ENCODE measurements at regions not wholly inside any gene's neighbourhood (a gene's known extent, or its start where the extent isn't known, plus 50 kb on each side); places are given as distances from the start of the nearest gene placed in this dataset.
"Not testable (repeated sequence)": the region's sequence is repeated elsewhere in the genome, so short reads cannot be mapped to it uniquely, and the experiment has no call there.

DNA sequence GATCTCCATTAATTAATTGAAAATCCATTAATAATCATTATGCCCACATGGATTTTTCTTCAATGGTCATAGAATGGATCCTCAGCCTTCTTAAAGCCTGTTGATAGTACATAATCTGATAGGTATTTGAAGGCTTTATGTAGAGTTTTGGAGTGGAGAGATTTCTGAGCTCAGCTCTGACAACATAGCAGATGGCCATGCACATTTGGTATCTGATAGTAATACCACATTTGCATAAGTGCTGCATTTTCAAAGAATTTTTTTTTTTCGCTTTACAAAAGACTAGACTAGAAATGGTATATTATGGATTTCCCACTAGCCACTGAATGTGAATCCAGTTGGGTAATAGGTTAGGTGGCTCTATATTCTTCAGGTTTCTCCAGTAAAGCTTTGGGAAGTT is 440.6 kb downstream of the FGF13 start:
- DNase-seq (ENCODE audit: low spot score): no peak
- Histone ChIP-seq H3K4me3 (ENCODE audit: severe bottlenecking) (no peak overlapping the region), H3K9me3 (ENCODE audit: severe bottlenecking) (no peaks in the 10 kb centered on the region), H3K27ac (ENCODE audit: poor library complexity, severe bottlenecking) (no peak overlapping the region), H3K4me1 (ENCODE audit: insufficient read depth, poor library complexity, severe bottlenecking) (no peaks in the 10 kb centered on the region), H3K36me3 (ENCODE audit: low read depth) (no peaks in the 10 kb centered on the region), H3K27me3 (ENCODE audit: insufficient read depth, poor library complexity, severe bottlenecking) (no peaks in the 10 kb centered on the region)
- no peak for ATAC-seq (ENCODE audit: low read depth)
- TF ChIP-seq, protein P1, sequence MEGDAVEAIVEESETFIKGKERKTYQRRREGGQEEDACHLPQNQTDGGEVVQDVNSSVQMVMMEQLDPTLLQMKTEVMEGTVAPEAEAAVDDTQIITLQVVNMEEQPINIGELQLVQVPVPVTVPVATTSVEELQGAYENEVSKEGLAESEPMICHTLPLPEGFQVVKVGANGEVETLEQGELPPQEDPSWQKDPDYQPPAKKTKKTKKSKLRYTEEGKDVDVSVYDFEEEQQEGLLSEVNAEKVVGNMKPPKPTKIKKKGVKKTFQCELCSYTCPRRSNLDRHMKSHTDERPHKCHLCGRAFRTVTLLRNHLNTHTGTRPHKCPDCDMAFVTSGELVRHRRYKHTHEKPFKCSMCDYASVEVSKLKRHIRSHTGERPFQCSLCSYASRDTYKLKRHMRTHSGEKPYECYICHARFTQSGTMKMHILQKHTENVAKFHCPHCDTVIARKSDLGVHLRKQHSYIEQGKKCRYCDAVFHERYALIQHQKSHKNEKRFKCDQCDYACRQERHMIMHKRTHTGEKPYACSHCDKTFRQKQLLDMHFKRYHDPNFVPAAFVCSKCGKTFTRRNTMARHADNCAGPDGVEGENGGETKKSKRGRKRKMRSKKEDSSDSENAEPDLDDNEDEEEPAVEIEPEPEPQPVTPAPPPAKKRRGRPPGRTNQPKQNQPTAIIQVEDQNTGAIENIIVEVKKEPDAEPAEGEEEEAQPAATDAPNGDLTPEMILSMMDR (IDR thresholded peaks at IDR 0.05; ENCODE audit: poor library complexity, severe bottlenecking): no peak

DNA sequence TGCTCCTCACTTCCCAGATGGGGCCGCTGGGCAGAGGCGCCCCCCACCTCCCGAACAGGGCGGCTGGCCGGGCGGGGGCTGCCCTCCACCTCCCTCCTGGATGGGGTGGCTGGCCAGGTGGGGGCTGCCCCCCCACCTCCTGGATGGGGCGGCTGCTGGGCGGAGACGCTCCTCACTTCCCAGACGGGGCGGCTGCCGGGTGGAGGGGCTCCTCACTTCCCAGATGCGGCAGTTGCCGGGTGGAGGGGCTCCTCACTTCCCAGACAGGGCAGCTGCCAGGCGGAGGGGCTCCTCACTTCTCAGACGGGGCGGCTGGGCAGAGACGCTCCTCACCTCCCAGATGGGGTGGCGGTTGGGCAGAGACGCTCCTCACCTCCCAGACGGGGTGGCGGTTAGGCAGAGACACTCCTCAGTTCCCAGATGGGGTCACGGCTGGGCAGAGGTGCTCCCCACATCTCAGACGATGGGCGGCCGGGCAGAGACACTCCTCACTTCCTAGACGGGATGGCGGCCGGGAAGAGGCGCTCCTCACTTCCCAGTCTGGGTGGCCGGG is 428.8 kb downstream of the FGF13 start:
- not testable (repeated sequence) for DNase-seq (ENCODE audit: low spot score); H3K9me3 ChIP-seq (ENCODE audit: severe bottlenecking); H3K4me1 ChIP-seq (ENCODE audit: insufficient read depth, poor library complexity, severe bottlenecking); H3K36me3 ChIP-seq (ENCODE audit: low read depth); H3K27me3 ChIP-seq (ENCODE audit: insufficient read depth, poor library complexity, severe bottlenecking); H3K4me3 ChIP-seq (ENCODE audit: severe bottlenecking); H3K27ac ChIP-seq (ENCODE audit: poor library complexity, severe bottlenecking); ATAC-seq (ENCODE audit: low read depth)

DNA sequence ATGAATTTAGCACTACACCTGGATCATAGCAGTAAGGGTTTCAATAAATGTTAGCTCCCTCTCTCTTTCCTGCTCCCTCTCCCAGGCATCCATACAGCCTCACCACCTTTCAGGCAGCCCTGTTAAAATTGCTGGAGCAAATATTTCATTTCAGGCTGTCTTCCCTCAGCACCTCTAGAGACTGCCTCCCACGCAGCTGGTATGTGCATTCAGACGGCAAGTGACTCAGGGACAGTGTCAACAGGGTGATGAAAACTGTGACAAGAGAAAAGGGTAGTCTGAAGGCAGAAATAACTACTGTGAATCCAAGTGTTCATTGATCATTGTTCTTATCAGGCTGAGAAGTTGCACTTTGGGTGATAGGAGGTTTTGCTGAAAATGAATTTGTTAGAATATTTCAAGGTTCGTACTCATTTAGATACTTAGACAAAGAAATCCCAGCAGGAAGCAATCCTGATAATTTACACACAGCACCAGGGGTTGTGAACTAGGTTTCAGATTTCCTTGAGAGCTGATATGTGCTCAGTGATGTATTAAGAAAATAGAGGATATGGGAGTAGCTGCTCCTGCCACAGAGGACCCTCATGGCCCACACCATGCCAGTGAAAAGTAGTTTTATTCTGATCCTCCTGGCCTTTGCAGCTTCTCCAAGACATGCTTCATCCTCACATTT is 424.2 kb downstream of the FGF13 start:
- TF ChIP-seq, protein P1 (IDR thresholded peaks at IDR 0.05; ENCODE audit: poor library complexity, severe bottlenecking): no peak
- H3K36me3 ChIP-seq (ENCODE audit: low read depth): no peaks in the 10 kb centered on the region
- H3K27ac ChIP-seq (ENCODE audit: poor library complexity, severe bottlenecking): no peak overlapping the region
- H3K9me3 ChIP-seq (ENCODE audit: severe bottlenecking): no peaks in the 10 kb centered on the region
- ATAC-seq (ENCODE audit: low read depth) (no peak), DNase-seq (ENCODE audit: low spot score) (no peak)
- H3K27me3 ChIP-seq (ENCODE audit: insufficient read depth, poor library complexity, severe bottlenecking): no peaks in the 10 kb centered on the region
- H3K4me1 ChIP-seq (ENCODE audit: insufficient read depth, poor library complexity, severe bottlenecking): no peaks in the 10 kb centered on the region
- H3K4me3 ChIP-seq (ENCODE audit: severe bottlenecking): no peak overlapping the region

DNA sequence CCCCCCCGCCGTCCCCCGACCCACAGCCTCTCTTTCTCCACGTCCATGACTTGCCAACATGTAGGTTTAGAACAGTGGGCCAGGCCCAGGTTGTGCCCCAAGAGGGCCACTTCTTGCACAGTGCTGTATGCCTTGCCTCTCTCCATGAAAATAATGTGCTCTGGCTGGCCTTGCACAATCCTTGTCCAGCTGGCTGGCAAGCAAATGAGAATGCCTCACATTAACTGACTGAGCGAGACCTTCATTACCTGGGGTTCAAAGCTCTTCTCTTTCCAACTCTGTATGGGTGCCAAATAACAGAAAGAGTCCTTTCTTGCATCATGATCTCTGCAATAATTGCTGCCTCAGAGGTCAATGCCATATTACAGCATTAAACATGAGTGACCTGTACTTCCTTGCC is 416.6 kb downstream of the FGF13 start:
- Histone ChIP-seq H3K4me1 (ENCODE audit: insufficient read depth, poor library complexity, severe bottlenecking) (no peaks in the 10 kb centered on the region), H3K36me3 (ENCODE audit: low read depth) (no peaks in the 10 kb centered on the region), H3K27me3 (ENCODE audit: insufficient read depth, poor library complexity, severe bottlenecking) (no peaks in the 10 kb centered on the region), H3K9me3 (ENCODE audit: severe bottlenecking) (no peaks in the 10 kb centered on the region), H3K27ac (ENCODE audit: poor library complexity, severe bottlenecking) (no peak overlapping the region), H3K4me3 (ENCODE audit: severe bottlenecking) (no peak overlapping the region)
- TF ChIP-seq, protein P1 (IDR thresholded peaks at IDR 0.05; ENCODE audit: poor library complexity, severe bottlenecking): no peak
- ATAC-seq (ENCODE audit: low read depth) (no peak), DNase-seq (ENCODE audit: low spot score) (no peak)

DNA sequence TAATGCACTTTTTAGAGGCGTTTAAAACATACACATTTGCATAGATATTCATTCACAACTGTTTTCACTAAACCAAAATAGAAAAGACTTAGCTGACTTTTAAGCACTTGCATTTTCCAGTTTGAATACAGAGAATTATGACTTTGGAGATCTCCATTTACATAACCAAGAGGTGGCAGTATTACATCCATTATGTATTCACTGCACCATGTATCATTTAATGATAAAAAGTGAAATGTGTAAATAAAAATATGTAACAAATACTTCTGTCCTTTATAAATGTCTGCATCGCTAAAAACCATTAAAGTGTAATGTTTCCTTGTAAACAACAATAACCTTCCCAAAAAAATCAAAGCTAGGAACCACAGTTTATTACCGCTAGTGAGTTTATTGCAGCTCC is 413.2 kb downstream of the FGF13 start:
- ATAC-seq (ENCODE audit: low read depth): no peak
- H3K27ac ChIP-seq (ENCODE audit: poor library complexity, severe bottlenecking): no peak overlapping the region
- no peaks in the 10 kb centered on the region for H3K27me3 ChIP-seq (ENCODE audit: insufficient read depth, poor library complexity, severe bottlenecking)
- H3K4me3 ChIP-seq (ENCODE audit: severe bottlenecking): no peak overlapping the region
- DNase-seq (ENCODE audit: low spot score): no peak
- no peaks in the 10 kb centered on the region for H3K9me3 ChIP-seq (ENCODE audit: severe bottlenecking)
- no peaks in the 10 kb centered on the region for H3K36me3 ChIP-seq (ENCODE audit: low read depth)
- TF ChIP-seq, protein P1 (IDR thresholded peaks at IDR 0.05; ENCODE audit: poor library complexity, severe bottlenecking): no peak
- no peaks in the 10 kb centered on the region for H3K4me1 ChIP-seq (ENCODE audit: insufficient read depth, poor library complexity, severe bottlenecking)

All from RWPE2 (cell line).